SK-N-MC (cell line): ENCODE measurements at regions not wholly inside any gene's neighbourhood (a gene's known extent, or its start where the extent isn't known, plus 50 kb on each side); places are given as distances from the start of the nearest gene placed in this dataset.

Source experiments
- EZH2 ChIP-seq: fragments of 200-600 bp; sonication (generic); IDR thresholded peaks from one replicate; pipeline ENCODE4 v1.6.1; 2017; ENCODE audit warnings: antibody characterized with exemption
- POLR2AphosphoS5 ChIP-seq: IDR thresholded peaks from 2 replicates; pipeline ENCODE4 v1.6.1; 2012; ENCODE audit warnings: mild to moderate bottlenecking, low read depth, low read length, borderline replicate concordance

DNA sequence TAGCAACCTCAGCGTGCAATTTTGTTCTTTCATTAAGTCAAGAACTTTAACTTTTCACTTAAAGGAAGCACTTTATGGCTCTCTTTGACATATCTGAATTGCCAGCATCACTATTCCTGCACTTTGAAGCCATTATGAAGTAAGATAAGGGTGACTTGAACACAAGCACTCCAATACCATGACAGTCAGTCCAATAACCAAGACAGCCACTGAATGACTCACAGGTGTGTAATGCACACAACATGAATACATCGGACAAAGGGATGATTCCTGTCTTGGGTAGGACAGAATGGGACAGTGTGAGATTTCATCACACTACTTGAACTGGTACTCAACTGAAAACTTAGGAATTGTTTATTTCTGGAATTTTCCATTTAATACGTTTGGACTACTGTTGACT, 233.7 kb upstream of the IPO5 start:
- TF ChIP-seq POLR2AphosphoS5 (no peak), EZH2 (no peak)
